ENCODE measurements at regions not wholly inside any gene's neighbourhood (a gene's known extent, or its start where the extent isn't known, plus 50 kb on each side); places are given as distances from the start of the nearest gene placed in this dataset.

DNA sequence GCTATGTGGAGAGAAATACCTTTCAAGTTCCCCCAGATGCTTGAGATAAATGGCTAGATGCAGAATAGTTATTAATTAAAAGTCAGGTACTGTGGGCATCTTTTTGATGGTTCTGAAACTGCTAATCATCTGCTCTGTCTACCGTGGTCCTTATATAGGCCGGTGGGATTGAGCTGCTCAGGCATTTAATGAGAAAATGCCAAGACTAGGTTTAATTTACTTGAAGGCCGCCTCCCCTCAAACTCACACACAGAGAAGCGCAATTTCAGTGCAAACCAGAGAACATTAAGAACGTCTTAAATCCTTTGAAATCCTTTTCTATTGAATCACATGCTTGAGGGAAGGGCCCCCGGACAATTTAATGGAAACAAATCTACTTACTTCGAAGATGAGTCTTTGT, 136.4 kb upstream of the CRBN start:
- no peak for TF ChIP-seq POLR2A (IDR thresholded peaks at IDR 0.05; ENCODE audit: low read length)
- TF ChIP-seq, protein P1, sequence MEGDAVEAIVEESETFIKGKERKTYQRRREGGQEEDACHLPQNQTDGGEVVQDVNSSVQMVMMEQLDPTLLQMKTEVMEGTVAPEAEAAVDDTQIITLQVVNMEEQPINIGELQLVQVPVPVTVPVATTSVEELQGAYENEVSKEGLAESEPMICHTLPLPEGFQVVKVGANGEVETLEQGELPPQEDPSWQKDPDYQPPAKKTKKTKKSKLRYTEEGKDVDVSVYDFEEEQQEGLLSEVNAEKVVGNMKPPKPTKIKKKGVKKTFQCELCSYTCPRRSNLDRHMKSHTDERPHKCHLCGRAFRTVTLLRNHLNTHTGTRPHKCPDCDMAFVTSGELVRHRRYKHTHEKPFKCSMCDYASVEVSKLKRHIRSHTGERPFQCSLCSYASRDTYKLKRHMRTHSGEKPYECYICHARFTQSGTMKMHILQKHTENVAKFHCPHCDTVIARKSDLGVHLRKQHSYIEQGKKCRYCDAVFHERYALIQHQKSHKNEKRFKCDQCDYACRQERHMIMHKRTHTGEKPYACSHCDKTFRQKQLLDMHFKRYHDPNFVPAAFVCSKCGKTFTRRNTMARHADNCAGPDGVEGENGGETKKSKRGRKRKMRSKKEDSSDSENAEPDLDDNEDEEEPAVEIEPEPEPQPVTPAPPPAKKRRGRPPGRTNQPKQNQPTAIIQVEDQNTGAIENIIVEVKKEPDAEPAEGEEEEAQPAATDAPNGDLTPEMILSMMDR (IDR thresholded peaks at IDR 0.05), result no peak
- TF ChIP-seq EP300 (IDR thresholded peaks at IDR 0.05), result no peak
- no peak for TF ChIP-seq MAFK (IDR thresholded peaks at IDR 0.05; ENCODE audit: partially characterized antibody)
- TF ChIP-seq, protein P2, sequence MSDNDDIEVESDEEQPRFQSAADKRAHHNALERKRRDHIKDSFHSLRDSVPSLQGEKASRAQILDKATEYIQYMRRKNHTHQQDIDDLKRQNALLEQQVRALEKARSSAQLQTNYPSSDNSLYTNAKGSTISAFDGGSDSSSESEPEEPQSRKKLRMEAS (IDR thresholded peaks at IDR 0.05), result no peak
- TF ChIP-seq JUN (IDR thresholded peaks at IDR 0.05), result no peak
- TF ChIP-seq, protein P3, sequence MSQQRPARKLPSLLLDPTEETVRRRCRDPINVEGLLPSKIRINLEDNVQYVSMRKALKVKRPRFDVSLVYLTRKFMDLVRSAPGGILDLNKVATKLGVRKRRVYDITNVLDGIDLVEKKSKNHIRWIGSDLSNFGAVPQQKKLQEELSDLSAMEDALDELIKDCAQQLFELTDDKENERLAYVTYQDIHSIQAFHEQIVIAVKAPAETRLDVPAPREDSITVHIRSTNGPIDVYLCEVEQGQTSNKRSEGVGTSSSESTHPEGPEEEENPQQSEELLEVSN (IDR thresholded peaks at IDR 0.05; ENCODE audit: borderline replicate concordance, low read depth), result no peak
- TF ChIP-seq, protein P4, sequence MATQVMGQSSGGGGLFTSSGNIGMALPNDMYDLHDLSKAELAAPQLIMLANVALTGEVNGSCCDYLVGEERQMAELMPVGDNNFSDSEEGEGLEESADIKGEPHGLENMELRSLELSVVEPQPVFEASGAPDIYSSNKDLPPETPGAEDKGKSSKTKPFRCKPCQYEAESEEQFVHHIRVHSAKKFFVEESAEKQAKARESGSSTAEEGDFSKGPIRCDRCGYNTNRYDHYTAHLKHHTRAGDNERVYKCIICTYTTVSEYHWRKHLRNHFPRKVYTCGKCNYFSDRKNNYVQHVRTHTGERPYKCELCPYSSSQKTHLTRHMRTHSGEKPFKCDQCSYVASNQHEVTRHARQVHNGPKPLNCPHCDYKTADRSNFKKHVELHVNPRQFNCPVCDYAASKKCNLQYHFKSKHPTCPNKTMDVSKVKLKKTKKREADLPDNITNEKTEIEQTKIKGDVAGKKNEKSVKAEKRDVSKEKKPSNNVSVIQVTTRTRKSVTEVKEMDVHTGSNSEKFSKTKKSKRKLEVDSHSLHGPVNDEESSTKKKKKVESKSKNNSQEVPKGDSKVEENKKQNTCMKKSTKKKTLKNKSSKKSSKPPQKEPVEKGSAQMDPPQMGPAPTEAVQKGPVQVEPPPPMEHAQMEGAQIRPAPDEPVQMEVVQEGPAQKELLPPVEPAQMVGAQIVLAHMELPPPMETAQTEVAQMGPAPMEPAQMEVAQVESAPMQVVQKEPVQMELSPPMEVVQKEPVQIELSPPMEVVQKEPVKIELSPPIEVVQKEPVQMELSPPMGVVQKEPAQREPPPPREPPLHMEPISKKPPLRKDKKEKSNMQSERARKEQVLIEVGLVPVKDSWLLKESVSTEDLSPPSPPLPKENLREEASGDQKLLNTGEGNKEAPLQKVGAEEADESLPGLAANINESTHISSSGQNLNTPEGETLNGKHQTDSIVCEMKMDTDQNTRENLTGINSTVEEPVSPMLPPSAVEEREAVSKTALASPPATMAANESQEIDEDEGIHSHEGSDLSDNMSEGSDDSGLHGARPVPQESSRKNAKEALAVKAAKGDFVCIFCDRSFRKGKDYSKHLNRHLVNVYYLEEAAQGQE (IDR thresholded peaks at IDR 0.05), result no peak
- no peak for TF ChIP-seq HOXA7 (CRISPR knock-in tag; IDR thresholded peaks at IDR 0.05)
- no peak for TF ChIP-seq RFX5 (IDR thresholded peaks at IDR 0.05)

Measured in A549 (cell line).